H1 (cell line): ENCODE measurements at regions not wholly inside any gene's neighbourhood (a gene's known extent, or its start where the extent isn't known, plus 50 kb on each side); places are given as distances from the start of the nearest gene placed in this dataset.

Experiments used
- CTCF ChIA-PET: fragments of 300-600 bp; sonication (Branson Sonifier 250); formaldehyde crosslinking; loops from one replicate; lab custom pipeline; 2021; ENCODE audit not compliant: partially characterized antibody; lab: Charles Lee
- POLR2A ChIA-PET: fragments of 300-600 bp; sonication (Branson Sonifier 250); formaldehyde crosslinking; loops from one replicate; lab custom pipeline; 2021; ENCODE audit warnings: inconsistent platforms; ENCODE audit not compliant: partially characterized antibody; lab: Charles Lee
- DNase-seq, 2 experiments: peaks; one replicate each; pipeline versions ENCODE4 v3.0.0 to v3.0.0-alpha.2; 2010 to 2022; ENCODE audit warnings: low spot score in 2 of 2, low read depth in 1 of 2, mixed read lengths in 1 of 2
- FAIRE-seq: peaks from 2 replicates; lab custom pipeline; 2011; peaks lifted over from hg19 to GRCh38; lab: Jason Lieb, UNC
- H2AFZ ChIP-seq: 2 replicates; pipeline ENCODE4 v1.8.1; 2012; ENCODE audit warnings: low read length, inconsistent platforms
- H2AK5ac ChIP-seq: 2 replicates; pipeline ENCODE4 v1.6.1; 2013; ENCODE audit warnings: low read depth, low read length
- H2BK120ac ChIP-seq: replicated peaks from 2 replicates; pipeline ENCODE3; 2013; ENCODE audit warnings: low read depth, low read length, inconsistent platforms
- H2BK12ac ChIP-seq: 2 replicates; pipeline ENCODE4 v1.6.1; 2013; ENCODE audit warnings: low read depth, low read length
- H2BK15ac ChIP-seq: 2 replicates; pipeline ENCODE4 v1.6.1; 2013; ENCODE audit warnings: low read length
- H2BK20ac ChIP-seq: 2 replicates; pipeline ENCODE4 v1.6.1; 2013; ENCODE audit warnings: low read length
- H2BK5ac ChIP-seq: 2 replicates; pipeline ENCODE4 v1.6.1; 2013; ENCODE audit warnings: low read depth, low read length
- H3K14ac ChIP-seq: 2 replicates; pipeline ENCODE4 v1.6.1; 2013; ENCODE audit warnings: inconsistent platforms; ENCODE audit not compliant: insufficient read length
- H3K18ac ChIP-seq: 2 replicates; pipeline ENCODE4 v1.6.1; 2013; ENCODE audit warnings: low read length; ENCODE audit errors: extremely low read depth
- H3K23ac ChIP-seq: 2 replicates; pipeline ENCODE4 v1.6.1; 2013; ENCODE audit warnings: inconsistent platforms; ENCODE audit not compliant: insufficient read length
- H3K23me2 ChIP-seq: 2 replicates; pipeline ENCODE4 v1.6.1; 2013; ENCODE audit warnings: low read depth, low read length
- H3K27ac ChIP-seq: 2 replicates; pipeline ENCODE4 v1.6.1; 2011; ENCODE audit warnings: low read depth, low read length, inconsistent platforms
- H3K27me3 ChIP-seq, 4 experiments: replicated peaks in 1 of 4; 1 replicate in 1 of 4; 2 replicates in 3 of 4; pipeline versions ENCODE4 v1.6.1 to v1.8.1; 2011 to 2013; ENCODE audit warnings: low read length in 3 of 4, mild to moderate bottlenecking in 3 of 4, inconsistent platforms in 2 of 4, mixed read lengths in 2 of 4, moderate library complexity in 1 of 4; ENCODE audit not compliant: control insufficient read depth in 3 of 4, insufficient read depth in 3 of 4; ENCODE audit errors: extremely low read depth in 1 of 4
- H3K36me3 ChIP-seq, 4 experiments: 2 replicates each; pipeline versions ENCODE4 v1.6.1 to v1.8.1; 2011 to 2013; ENCODE audit warnings: mild to moderate bottlenecking in 4 of 4, low read length in 3 of 4, moderate library complexity in 2 of 4, control low read depth in 1 of 4, inconsistent platforms in 1 of 4; ENCODE audit not compliant: insufficient read depth in 4 of 4, control insufficient read depth in 2 of 4
- H3K4ac ChIP-seq: replicated peaks from 2 replicates; pipeline ENCODE3; 2013; ENCODE audit warnings: low read length, low read depth, mixed read lengths, inconsistent platforms; ENCODE audit not compliant: insufficient read length
- H3K4me1 ChIP-seq, 4 experiments: replicated peaks in 1 of 4; 1 replicate in 1 of 4; 2 replicates in 3 of 4; pipeline versions ENCODE4 v1.6.1 to v1.8.1; 2011 to 2013; ENCODE audit warnings: low read length in 3 of 4, inconsistent platforms in 2 of 4, mixed read lengths in 1 of 4; ENCODE audit not compliant: insufficient read depth in 4 of 4, control insufficient read depth in 3 of 4
- H3K4me2 ChIP-seq, 2 experiments: 2 replicates each; pipeline versions ENCODE4 v1.6.1 to v1.8.1; 2011 to 2013; ENCODE audit warnings: low read depth in 2 of 2, low read length in 2 of 2, control low read depth in 1 of 2, inconsistent platforms in 1 of 2, mild to moderate bottlenecking in 1 of 2; ENCODE audit not compliant: insufficient read depth in 1 of 2
- H3K4me3 ChIP-seq, 4 experiments: fragments of 200-600, 300-600 bp in 1 of 4; sonication (generic), shearing (Covaris generic), sonication (Bioruptor Twin) in 1 of 4; 2 replicates each; pipeline versions ENCODE4 v1.5.1 to v1.8.1; 2011 to 2016; ENCODE audit warnings: low read length in 4 of 4, low read depth in 3 of 4, control low read depth in 2 of 4, inconsistent platforms in 2 of 4, mild to moderate bottlenecking in 2 of 4, mixed read lengths in 1 of 4, moderate library complexity in 1 of 4; ENCODE audit not compliant: insufficient read depth in 2 of 4; ENCODE audit errors: extremely low read depth in 1 of 4
- H3K56ac ChIP-seq: replicated peaks from 2 replicates; pipeline ENCODE3; 2013; ENCODE audit warnings: low read depth, mild to moderate bottlenecking, mixed read lengths, low read length, inconsistent platforms; ENCODE audit not compliant: insufficient read length
- H3K79me1 ChIP-seq: 2 replicates; pipeline ENCODE4 v1.6.1; 2013; ENCODE audit warnings: low read depth, low read length, control low read depth
- H3K79me2 ChIP-seq, 2 experiments: 2 replicates each; pipeline versions ENCODE4 v1.6.1 to v1.8.1; 2012 to 2013; ENCODE audit warnings: low read length in 2 of 2, mild to moderate bottlenecking in 2 of 2, inconsistent platforms in 1 of 2; ENCODE audit not compliant: insufficient read depth in 2 of 2, control insufficient read depth in 1 of 2
- H3K9ac ChIP-seq, 4 experiments: replicated peaks in 1 of 4; 1 replicate in 1 of 4; 2 replicates in 3 of 4; pipeline versions ENCODE4 v1.6.1 to v1.8.1; 2011 to 2013; ENCODE audit warnings: low read depth in 3 of 4, low read length in 3 of 4, control low read depth in 2 of 4, mild to moderate bottlenecking in 2 of 4, moderate library complexity in 2 of 4, inconsistent platforms in 1 of 4; ENCODE audit errors: extremely low read depth in 1 of 4
- H3K9me3 ChIP-seq, 2 experiments: 2 replicates each; pipeline versions ENCODE4 v1.6.1 to v1.8.1; 2012 to 2013; ENCODE audit warnings: mild to moderate bottlenecking in 2 of 2, moderate library complexity in 2 of 2, control low read depth in 1 of 2, inconsistent platforms in 1 of 2, low read depth in 1 of 2, low read length in 1 of 2, mixed read lengths in 1 of 2; ENCODE audit not compliant: insufficient read depth in 2 of 2
- H4K20me1 ChIP-seq, 2 experiments: replicated peaks in 1 of 2; 2 replicates each; pipeline versions ENCODE3 to v1.8.1; 2011 to 2013; ENCODE audit warnings: inconsistent platforms in 2 of 2, low read length in 2 of 2, mild to moderate bottlenecking in 1 of 2; ENCODE audit not compliant: insufficient read depth in 2 of 2, control insufficient read depth in 1 of 2
- H4K5ac ChIP-seq: 2 replicates; pipeline ENCODE4 v1.6.1; 2013; ENCODE audit warnings: low read length, low read depth, mixed read lengths, inconsistent platforms; ENCODE audit not compliant: insufficient read length
- H4K8ac ChIP-seq: 2 replicates; pipeline ENCODE4 v1.8.0; 2013; ENCODE audit warnings: mild to moderate bottlenecking, moderate library complexity, low read length, inconsistent platforms; ENCODE audit not compliant: insufficient read depth; ENCODE audit errors: extremely low read depth
- H4K91ac ChIP-seq: replicated peaks from 2 replicates; pipeline ENCODE3; 2013; ENCODE audit warnings: low read length, mixed read lengths, inconsistent platforms; ENCODE audit not compliant: insufficient read length
- CBX5 ChIP-seq: fragments of 300-800, 300-1000 bp; sonication (generic); IDR thresholded peaks from 2 replicates; pipeline ENCODE4 v1.7.1; 2016; ENCODE audit warnings: antibody characterized with exemption, low read length, low read depth
- EZH2 ChIP-seq: fragments of 200-600 bp; sonication (generic); IDR thresholded peaks from 2 replicates; pipeline ENCODE4 v1.7.1; 2012; ENCODE audit warnings: low read depth, mild to moderate bottlenecking, moderate library complexity, low read length, inconsistent platforms; ENCODE audit not compliant: severe bottlenecking
- FOSL1 ChIP-seq: IDR thresholded peaks from 2 replicates; pipeline ENCODE4 v1.6.1; 2011; ENCODE audit warnings: mild to moderate bottlenecking, low read depth, low read length, moderate library complexity; ENCODE audit not compliant: insufficient read depth
- GABPA ChIP-seq: IDR thresholded peaks from 2 replicates; pipeline ENCODE4 v1.6.1; 2011; ENCODE audit warnings: mild to moderate bottlenecking, low read length, moderate library complexity, borderline replicate concordance; ENCODE audit not compliant: insufficient read depth
- MAFK ChIP-seq: IDR thresholded peaks from 2 replicates; pipeline ENCODE4 v1.6.1; 2012; ENCODE audit warnings: low read depth, mild to moderate bottlenecking, improper control_type of control experiment, low read length
- SIX5 ChIP-seq: IDR thresholded peaks from 2 replicates; pipeline ENCODE4 v1.6.1; 2011; ENCODE audit warnings: mild to moderate bottlenecking, low read depth, low read length
- SRF ChIP-seq: IDR thresholded peaks from 2 replicates; pipeline ENCODE4 v1.6.1; 2011; ENCODE audit warnings: mild to moderate bottlenecking, low read depth, low read length, moderate library complexity
- TAF7 ChIP-seq: optimal IDR thresholded peaks from 2 replicates; pipeline ENCODE3; 2011; ENCODE audit warnings: low read depth, mild to moderate bottlenecking, inconsistent platforms, low read length, moderate library complexity, borderline replicate concordance
- TCF12 ChIP-seq: IDR thresholded peaks from 2 replicates; pipeline ENCODE4 v1.6.1; 2011; ENCODE audit warnings: low read depth, mild to moderate bottlenecking, low read length
- WGBS, 2 experiments: shearing (Covaris generic) in 1 of 2; methylation state at CpG; one replicate each; pipeline versions ENCODE4 v1.1.6 to v1.1.7; 2013 to 2015; ENCODE audit warnings: low lambda C conversion rate in 2 of 2, mixed read lengths in 2 of 2, inconsistent platforms in 1 of 2, low coverage in 1 of 2, missing lambda C conversion rate in 1 of 2; ENCODE audit not compliant: insufficient replicate concordance in 2 of 2, insufficient coverage in 1 of 2, insufficient read length in 1 of 2; ENCODE audit errors: extremely low coverage in 1 of 2, missing lambda C conversion rate in 1 of 2; 5-methylcytosine and 5-hydroxymethylcytosine counted together

GRCh38 chr12:94900496-94900895 is 103.0 kb downstream of the NDUFA12 start:
- Histone ChIP-seq H3K23me2 (no peaks in the 10 kb centered on the region), H3K79me2 (no peaks in the 10 kb centered on the region), H3K23ac (no peak overlapping the region), H3K9ac (no peak overlapping the region), H4K8ac (no peak overlapping the region), H3K27me3 (no peaks in the 10 kb centered on the region), H2BK20ac (no peak overlapping the region), H2BK15ac (no peak overlapping the region), H3K14ac (no peak overlapping the region), H3K79me1 (no peaks in the 10 kb centered on the region), H2BK120ac (no peak overlapping the region), H3K4me2 (no peak overlapping the region), H2AFZ (no peak overlapping the region), H3K9me3 (peaks cover 3 to 6% of the 10 kb centered on the region in 2 experiments), H2BK12ac (no peak overlapping the region), H3K4me3 (no peak overlapping the region), H4K91ac (no peak overlapping the region), H3K36me3 (no peaks in the 10 kb centered on the region), H3K27ac (no peak overlapping the region), H3K56ac (no peak overlapping the region), H3K18ac (no peak overlapping the region), H3K4ac (no peak overlapping the region), H2BK5ac (no peak overlapping the region), H4K5ac (no peak overlapping the region), H2AK5ac (no peak overlapping the region), H3K4me1 (no peaks in the 10 kb centered on the region), H4K20me1 (no peaks in the 10 kb centered on the region)
- DNase-seq = no peak
- WGBS, 2 experiments = 72% methylated on average over 2 of the region's 2 CpGs; no CpG with 5 or more reads in 1 of the 2 experiments
- no peak for FAIRE-seq
- POLR2A ChIA-PET = no interaction called here
- CTCF ChIA-PET = interaction anchor here (0.6 to 1.2 kb wide), 2 partner anchors 39 to 390 kb away, joined by 3 read pairs; no protein-coding TSS in a partner anchor
- TF ChIP-seq EZH2 (no peak), GABPA (no peak), MAFK (no peak), FOSL1 (no peak), TCF12 (no peak), CBX5 (no peak), TAF7 (no peak), SRF (no peak), SIX5 (no peak)
